CD4-positive, alpha-beta T cell (primary cell): ENCODE measurements at regions not wholly inside any gene's neighbourhood (a gene's known extent, or its start where the extent isn't known, plus 50 kb on each side); places are given as distances from the start of the nearest gene placed in this dataset.

Experiments used
- ATAC-seq: fragments of 200-7000 bp; cut with Tn5 transposase; one replicate; pipeline ENCODE4 v1.10.0; 2022; ENCODE audit warnings: mild to moderate bottlenecking; ENCODE audit not compliant: poor library complexity
- CTCF ChIA-PET: fragments of 350-600 bp; sonication (Branson Sonifier 250); formaldehyde crosslinking; loops from one replicate; lab custom pipeline; 2021; ENCODE audit warnings: antibody characterized with exemption, inconsistent platforms; lab: Charles Lee
- POLR2A ChIA-PET: fragments of 350-600 bp; sonication (Branson Sonifier 250); formaldehyde crosslinking; loops from one replicate; lab custom pipeline; 2021; ENCODE audit warnings: antibody characterized with exemption, inconsistent platforms; lab: Charles Lee
- DNase-seq, 14 experiments: peaks; one replicate each; pipeline ENCODE4 v3.0.0-alpha.2; 2013 to 2020; ENCODE audit warnings: mixed read lengths in 2 of 14
- H3K27ac ChIP-seq, 2 donors: one replicate each; pipeline versions ENCODE4 v1.5.1 to v1.7.0; 2013; ENCODE audit warnings: low read length in 2 of 2, low read depth in 1 of 2, mild to moderate bottlenecking in 1 of 2
- H3K27me3 ChIP-seq, 2 experiments: 1 replicate in 1 of 2; 2 replicates in 1 of 2; pipeline versions ENCODE4 v1.6.1 to v1.7.0; 2013; ENCODE audit warnings: low read length in 2 of 2, control low read depth in 1 of 2, mild to moderate bottlenecking in 1 of 2, moderate library complexity in 1 of 2; ENCODE audit not compliant: insufficient read depth in 2 of 2, control insufficient read depth in 1 of 2
- H3K36me3 ChIP-seq: one replicate; pipeline ENCODE4 v1.6.1; 2013; ENCODE audit warnings: low read length, control low read depth; ENCODE audit not compliant: insufficient read depth
- H3K4me1 ChIP-seq: one replicate; pipeline ENCODE4 v1.6.1; 2013; ENCODE audit warnings: low read length, control low read depth; ENCODE audit not compliant: insufficient read depth
- H3K4me3 ChIP-seq: one replicate; pipeline ENCODE4 v1.5.1; 2013; ENCODE audit warnings: mild to moderate bottlenecking, low read length, moderate library complexity
- H3K9me3 ChIP-seq, 2 experiments: 1 replicate in 1 of 2; 2 replicates in 1 of 2; pipeline versions ENCODE4 v1.6.1 to v1.7.0; 2013; ENCODE audit warnings: low read length in 2 of 2, mild to moderate bottlenecking in 2 of 2, control low read depth in 1 of 2, moderate library complexity in 1 of 2; ENCODE audit not compliant: control insufficient read depth in 1 of 2, insufficient read depth in 1 of 2
- H3K27ac Mint-ChIP-seq: one replicate; pipeline ENCODE4 v1.8.0; 2020; ENCODE audit warnings: mixed read lengths
- H3K27me3 Mint-ChIP-seq: one replicate; pipeline ENCODE4 v1.8.0; 2021; ENCODE audit warnings: mixed read lengths
- H3K36me3 Mint-ChIP-seq: one replicate; pipeline ENCODE4 v1.8.0; 2021; ENCODE audit warnings: low read depth, mixed read lengths
- H3K4me1 Mint-ChIP-seq: one replicate; pipeline ENCODE4 v1.8.0; 2021; ENCODE audit warnings: low read depth, mixed read lengths
- H3K4me3 Mint-ChIP-seq: one replicate; pipeline ENCODE4 v1.8.0; 2020; ENCODE audit warnings: mild to moderate bottlenecking, mixed read lengths
- H3K9me3 Mint-ChIP-seq: one replicate; pipeline ENCODE4 v1.8.0; 2020; ENCODE audit warnings: mixed read lengths
- intact Hi-C, 2 experiments: fragments of 100-400 bp; cut with DNase I in 1 of 2; cut with micrococcal nuclease in 1 of 2; formaldehyde crosslinking; loops; one replicate each; pipeline versions ENCODE4 v1.15.1 to v1.9.0; 2023 to 2025; cut with DNase I, micrococcal nuclease
- TF ChIP-seq, protein P1 (sequence below): fragments of 200-600 bp; IDR thresholded peaks from one replicate; pipeline ENCODE4 v1.8.0; 2022; ENCODE audit warnings: antibody characterized with exemption, mild to moderate bottlenecking

DNA sequence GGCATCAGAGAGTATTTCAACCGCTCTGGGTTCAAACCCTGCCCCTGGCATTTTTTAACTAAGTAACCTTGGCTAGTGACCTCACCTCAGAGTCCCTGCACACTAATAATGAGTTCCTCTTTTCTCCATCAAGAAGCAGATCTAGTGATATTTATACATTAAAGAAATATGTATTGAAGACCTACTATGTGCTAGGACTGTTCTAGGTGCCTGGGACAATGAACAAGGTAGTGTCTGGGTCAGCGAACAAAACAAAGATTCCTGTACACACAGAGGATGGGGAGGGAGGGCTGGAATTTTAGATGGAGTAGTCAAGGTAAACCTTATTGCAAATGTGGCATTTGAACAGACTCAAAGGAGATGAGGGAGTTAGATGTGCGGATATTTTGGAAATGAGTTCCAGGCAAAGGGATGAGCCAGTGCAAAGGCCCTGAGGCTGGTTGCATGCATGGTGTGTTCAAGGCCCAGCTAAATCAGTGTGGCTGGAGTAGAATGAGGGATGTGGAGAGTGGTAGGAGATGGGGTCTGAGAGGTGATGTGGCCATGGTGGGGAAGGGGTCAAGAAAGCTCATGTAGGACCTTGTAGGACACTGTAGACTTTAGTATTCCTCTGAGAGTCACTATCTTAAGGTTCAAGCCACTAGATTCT lies 57.6 kb upstream of the FZD7 start:
- TF ChIP-seq, protein P1, sequence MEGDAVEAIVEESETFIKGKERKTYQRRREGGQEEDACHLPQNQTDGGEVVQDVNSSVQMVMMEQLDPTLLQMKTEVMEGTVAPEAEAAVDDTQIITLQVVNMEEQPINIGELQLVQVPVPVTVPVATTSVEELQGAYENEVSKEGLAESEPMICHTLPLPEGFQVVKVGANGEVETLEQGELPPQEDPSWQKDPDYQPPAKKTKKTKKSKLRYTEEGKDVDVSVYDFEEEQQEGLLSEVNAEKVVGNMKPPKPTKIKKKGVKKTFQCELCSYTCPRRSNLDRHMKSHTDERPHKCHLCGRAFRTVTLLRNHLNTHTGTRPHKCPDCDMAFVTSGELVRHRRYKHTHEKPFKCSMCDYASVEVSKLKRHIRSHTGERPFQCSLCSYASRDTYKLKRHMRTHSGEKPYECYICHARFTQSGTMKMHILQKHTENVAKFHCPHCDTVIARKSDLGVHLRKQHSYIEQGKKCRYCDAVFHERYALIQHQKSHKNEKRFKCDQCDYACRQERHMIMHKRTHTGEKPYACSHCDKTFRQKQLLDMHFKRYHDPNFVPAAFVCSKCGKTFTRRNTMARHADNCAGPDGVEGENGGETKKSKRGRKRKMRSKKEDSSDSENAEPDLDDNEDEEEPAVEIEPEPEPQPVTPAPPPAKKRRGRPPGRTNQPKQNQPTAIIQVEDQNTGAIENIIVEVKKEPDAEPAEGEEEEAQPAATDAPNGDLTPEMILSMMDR, result no peak
- no peak for ATAC-seq
- Histone ChIP-seq H3K4me1 (no peaks in the 10 kb centered on the region), H3K4me3 (no peak overlapping the region), H3K27ac (no peak overlapping the region), H3K36me3 (no peaks in the 10 kb centered on the region), H3K27me3 (peaks cover 0 to 8% of the 10 kb centered on the region in 2 experiments), H3K9me3 (no peaks in the 10 kb centered on the region)
- CTCF ChIA-PET, result no interaction called here
- intact Hi-C loops, result no loop called here
- POLR2A ChIA-PET, result no interaction called here
- DNase-seq, result no peak
- no peak overlapping the region for H3K27ac Mint-ChIP-seq
- H3K4me1 Mint-ChIP-seq, result no peaks in the 10 kb centered on the region
- no peak overlapping the region for H3K4me3 Mint-ChIP-seq
- H3K27me3 Mint-ChIP-seq, result peaks cover 22% of the 10 kb centered on the region
- H3K9me3 Mint-ChIP-seq, result no peaks in the 10 kb centered on the region
- H3K36me3 Mint-ChIP-seq, result no peaks in the 10 kb centered on the region

DNA sequence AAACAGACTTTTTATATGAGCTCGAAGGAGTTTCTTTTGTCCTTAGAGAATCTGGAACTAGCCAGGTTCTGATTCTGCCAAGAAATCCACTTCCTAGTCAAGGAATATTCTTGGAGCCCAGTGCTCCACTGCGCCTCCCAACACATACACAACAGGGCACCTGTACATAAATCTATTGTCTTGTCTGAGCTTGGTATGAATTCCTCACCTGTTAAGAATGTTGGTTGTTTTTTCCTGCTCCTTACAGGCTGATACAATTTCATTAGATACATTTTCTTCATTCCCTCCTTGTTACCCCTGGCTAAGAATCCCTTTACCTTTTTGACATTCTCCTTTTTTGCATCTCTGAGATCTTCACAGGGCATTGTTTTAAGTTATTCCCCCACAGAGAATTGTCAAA lies 56.0 kb upstream of the FZD7 start:
- Mint-ChIP-seq H3K27ac (no peak overlapping the region), H3K4me1 (no peaks in the 10 kb centered on the region), H3K9me3 (no peaks in the 10 kb centered on the region), H3K36me3 (no peaks in the 10 kb centered on the region), H3K4me3 (no peak overlapping the region), H3K27me3 (peaks cover 22% of the 10 kb centered on the region)
- H3K27me3 ChIP-seq, result peaks cover 3 to 8% of the 10 kb centered on the region in 2 experiments
- CTCF ChIA-PET, result no interaction called here
- intact Hi-C loops, result no loop called here
- no peak for DNase-seq
- no peaks in the 10 kb centered on the region for H3K4me1 ChIP-seq
- no peaks in the 10 kb centered on the region for H3K9me3 ChIP-seq
- no peak for ATAC-seq
- no peak overlapping the region for H3K27ac ChIP-seq
- TF ChIP-seq, protein P1, result no peak
- no peak overlapping the region for H3K4me3 ChIP-seq
- H3K36me3 ChIP-seq, result no peaks in the 10 kb centered on the region
- POLR2A ChIA-PET, result no interaction called here

DNA sequence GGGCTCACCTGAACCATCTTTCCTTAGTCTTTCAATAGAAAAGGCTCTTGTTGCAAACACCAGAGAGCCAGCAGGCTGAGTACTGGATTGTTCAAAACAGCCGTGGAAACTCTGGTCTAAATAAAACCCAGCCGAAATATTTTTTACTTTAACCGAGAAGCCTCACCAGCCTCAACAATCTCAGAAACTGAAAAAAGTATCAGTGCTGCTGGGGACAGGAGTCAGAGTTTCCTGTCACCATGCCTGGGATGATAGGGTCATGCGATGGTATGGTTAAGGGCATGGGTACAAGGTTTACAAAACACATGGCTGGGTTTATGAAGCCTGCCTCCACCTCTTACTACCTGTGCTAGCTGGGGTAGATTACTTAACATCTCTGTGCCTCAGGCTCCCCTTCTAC lies 55.3 kb upstream of the FZD7 start:
- H3K27ac Mint-ChIP-seq, result no peak overlapping the region
- POLR2A ChIA-PET, result no interaction called here

More for the DNA sequence above, 55.3 kb upstream of the FZD7 start:
- TF ChIP-seq, protein P1, result no peak
- DNase-seq (no peak), ATAC-seq (no peak)
- CTCF ChIA-PET, result no interaction called here
- Histone ChIP-seq H3K27ac (no peak overlapping the region), H3K27me3 (peaks cover 3 to 8% of the 10 kb centered on the region in 2 experiments), H3K4me1 (no peaks in the 10 kb centered on the region), H3K36me3 (no peaks in the 10 kb centered on the region), H3K9me3 (no peaks in the 10 kb centered on the region), H3K4me3 (no peak overlapping the region)
- peaks cover 22% of the 10 kb centered on the region for H3K27me3 Mint-ChIP-seq
- no peaks in the 10 kb centered on the region for H3K9me3 Mint-ChIP-seq
- H3K4me3 Mint-ChIP-seq, result no peak overlapping the region
- intact Hi-C loops, result no loop called here
- H3K4me1 Mint-ChIP-seq, result no peaks in the 10 kb centered on the region
- H3K36me3 Mint-ChIP-seq, result no peaks in the 10 kb centered on the region
